GM23338 (cell line): ENCODE measurements at regions not wholly inside any gene's neighbourhood (a gene's known extent, or its start where the extent isn't known, plus 50 kb on each side); places are given as distances from the start of the nearest gene placed in this dataset.

Source experiments
- ATAC-seq: fragments of 200-7000 bp; cut with Tn5 transposase; 3 replicates; pipeline ENCODE4 v1.9.1; 2020
- DNase-seq: peaks from one replicate; pipeline ENCODE4 v3.0.0-alpha.2; 2015; ENCODE audit warnings: low spot score
- H2AFZ ChIP-seq: fragments of 200-600 bp; sonication (generic); 2 replicates; pipeline ENCODE4 v1.8.0; 2016; ENCODE audit warnings: antibody characterized with exemption, mild to moderate bottlenecking, moderate library complexity
- H3F3A ChIP-seq: fragments of 200-600 bp; sonication (generic); replicated peaks from 2 replicates; pipeline ENCODE4 v1.8.0; 2017; ENCODE audit warnings: antibody characterized with exemption, mixed run types, low read depth
- H3K27ac ChIP-seq: fragments of 200-600 bp; sonication (generic); 2 replicates; pipeline ENCODE4 v1.6.1; 2016; ENCODE audit warnings: low read depth
- H3K27me3 ChIP-seq: fragments of 200-600 bp; sonication (generic); 2 replicates; pipeline ENCODE4 v1.8.0; 2016; ENCODE audit warnings: mild to moderate bottlenecking, mixed run types, moderate library complexity; ENCODE audit not compliant: insufficient read depth
- H3K36me3 ChIP-seq: fragments of 200-600 bp; sonication (generic); 2 replicates; pipeline ENCODE4 v1.8.0; 2016; ENCODE audit warnings: mild to moderate bottlenecking; ENCODE audit not compliant: insufficient read depth
- H3K4me1 ChIP-seq: fragments of 200-600 bp; sonication (generic); 2 replicates; pipeline ENCODE4 v1.8.0; 2016; ENCODE audit warnings: mild to moderate bottlenecking, moderate library complexity; ENCODE audit not compliant: insufficient read depth
- H3K4me2 ChIP-seq: fragments of 200-600 bp; sonication (generic); 2 replicates; pipeline ENCODE4 v1.7.1; 2017; ENCODE audit warnings: mixed run types
- H3K4me3 ChIP-seq: fragments of 200-600 bp; sonication (generic); 2 replicates; pipeline ENCODE4 v1.6.1; 2016; ENCODE audit warnings: mixed run types
- H3K79me2 ChIP-seq: fragments of 200-600 bp; sonication (generic); replicated peaks from 2 replicates; pipeline ENCODE4 v1.8.0; 2017; ENCODE audit warnings: mild to moderate bottlenecking; ENCODE audit not compliant: insufficient read depth
- H3K9me2 ChIP-seq: fragments of 200-600 bp; sonication (generic); 2 replicates; pipeline ENCODE4 v1.8.0; 2017; ENCODE audit not compliant: insufficient read depth
- H4K20me1 ChIP-seq: fragments of 200-600 bp; sonication (generic); replicated peaks from 2 replicates; pipeline ENCODE4 v1.8.0; 2017; ENCODE audit warnings: mild to moderate bottlenecking; ENCODE audit not compliant: insufficient read depth
- H3K27ac Mint-ChIP-seq: 2 replicates; pipeline ENCODE4 v1.8.0; 2020; ENCODE audit warnings: inconsistent platforms, mild to moderate bottlenecking, moderate library complexity, mixed read lengths
- H3K27me3 Mint-ChIP-seq: 3 replicates; pipeline ENCODE4 v1.8.0; 2022; ENCODE audit warnings: low read depth, mild to moderate bottlenecking, moderate library complexity, mixed read lengths, inconsistent platforms; ENCODE audit not compliant: insufficient read depth, poor library complexity
- H3K36me3 Mint-ChIP-seq: 3 replicates; pipeline ENCODE4 v1.8.0; 2021; ENCODE audit warnings: low read depth, mild to moderate bottlenecking, inconsistent platforms, moderate library complexity, mixed read lengths
- H3K4me1 Mint-ChIP-seq: 3 replicates; pipeline ENCODE4 v1.8.0; 2020; ENCODE audit warnings: mild to moderate bottlenecking, inconsistent platforms, mixed read lengths
- H3K4me3 Mint-ChIP-seq: 3 replicates; pipeline ENCODE4 v1.8.0; 2021; ENCODE audit warnings: moderate library complexity, mild to moderate bottlenecking, inconsistent platforms, mixed read lengths
- H3K9me3 Mint-ChIP-seq: 3 replicates; pipeline ENCODE4 v1.8.0; 2020; ENCODE audit warnings: moderate library complexity, mild to moderate bottlenecking, inconsistent platforms, mixed read lengths
- CREB1 ChIP-seq: fragments of 250-450 bp; sonication (Bioruptor Pico); IDR thresholded peaks from 2 replicates; pipeline ENCODE4 v1.5.0; 2020; ENCODE audit warnings: low read depth, mild to moderate bottlenecking, moderate library complexity
- ETS1 ChIP-seq: IDR thresholded peaks from 2 replicates; pipeline ENCODE4 v1.6.1; 2016; ENCODE audit warnings: antibody characterized with exemption
- EZH2 ChIP-seq: fragments of 200-600 bp; sonication (generic); IDR thresholded peaks from one replicate; pipeline ENCODE4 v1.8.0; 2017; ENCODE audit warnings: antibody characterized with exemption, mild to moderate bottlenecking, low read depth; ENCODE audit not compliant: unreplicated experiment
- JUNB ChIP-seq: IDR thresholded peaks from one replicate; pipeline ENCODE4 v1.6.1; 2016; ENCODE audit warnings: antibody characterized with exemption; ENCODE audit not compliant: unreplicated experiment
- NANOG ChIP-seq: IDR thresholded peaks from 2 replicates; pipeline ENCODE4 v1.6.1; 2016; ENCODE audit warnings: antibody characterized with exemption, borderline replicate concordance
- POLR2AphosphoS5 ChIP-seq: IDR thresholded peaks from 2 replicates; pipeline ENCODE4 v1.6.1; 2016; ENCODE audit warnings: antibody characterized with exemption, low read depth
- REST ChIP-seq: IDR thresholded peaks from one replicate; pipeline ENCODE4 v1.6.1; 2018; ENCODE audit warnings: antibody characterized with exemption; ENCODE audit not compliant: unreplicated experiment
- STAT1 ChIP-seq: IDR thresholded peaks from one replicate; pipeline ENCODE4 v1.6.1; 2016; ENCODE audit warnings: antibody characterized with exemption; ENCODE audit not compliant: unreplicated experiment
- ZNF114 ChIP-seq: fragments of 250-450 bp; sonication (Bioruptor Pico); IDR thresholded peaks from 2 replicates; pipeline ENCODE4 v1.5.0; 2020; ENCODE audit warnings: mild to moderate bottlenecking, moderate library complexity
- ZNF331 ChIP-seq: fragments of 250-450 bp; sonication (Bioruptor Pico); IDR thresholded peaks from 2 replicates; pipeline ENCODE4 v1.5.0; 2020; ENCODE audit warnings: low read depth, mild to moderate bottlenecking, moderate library complexity
- TF ChIP-seq, protein P1 (sequence below): fragments of 250-450 bp; sonication (Bioruptor Pico); IDR thresholded peaks from 2 replicates; pipeline ENCODE4 v1.5.0; 2020; ENCODE audit warnings: mild to moderate bottlenecking, moderate library complexity
- TF ChIP-seq, protein P2 (sequence below), 2 experiments: fragments of 200-600 bp in 1 of 2; sonication (generic) in 1 of 2; conservative IDR thresholded peaks; 2 replicates each; pipeline versions ENCODE4 v1.5.1 to v1.6.1; 2016 to 2017; ENCODE audit warnings: antibody characterized with exemption in 2 of 2, low read depth in 2 of 2, mild to moderate bottlenecking in 2 of 2, moderate library complexity in 1 of 2

DNA sequence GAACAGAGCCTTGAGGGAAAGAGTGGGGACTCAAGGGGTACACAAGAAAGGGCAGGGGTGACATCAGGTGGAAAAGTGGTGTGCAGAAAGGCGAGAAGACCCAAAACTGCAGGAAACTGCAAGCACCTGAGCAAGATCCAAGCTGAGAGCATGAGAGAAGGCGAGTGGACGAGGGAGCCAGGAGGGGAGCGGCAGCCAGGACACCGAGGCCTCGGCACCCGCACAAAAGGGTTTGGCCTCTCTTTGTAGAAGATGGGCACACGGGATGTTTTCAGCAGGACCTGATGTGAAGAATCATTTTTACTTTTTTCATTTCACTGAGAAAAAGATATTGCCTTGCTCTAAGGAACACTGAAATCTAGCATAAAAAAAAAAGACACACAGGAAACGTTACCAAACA, 82.1 kb upstream of the FOXQ1 start (continued):
- TF ChIP-seq ETS1: no peak
- TF ChIP-seq ZNF331 (CRISPR knock-in tag): no peak

- Histone ChIP-seq H3K79me2 (no peaks in the 10 kb centered on the region), H3K4me1 (no peaks in the 10 kb centered on the region), H3F3A (no peaks in the 10 kb centered on the region), H3K4me2 (no peak overlapping the region), H3K4me3 (no peak overlapping the region), H3K9me2 (no peaks in the 10 kb centered on the region), H3K27ac (no peak overlapping the region), H3K36me3 (no peaks in the 10 kb centered on the region), H2AFZ (no peak overlapping the region), H3K27me3 (no peaks in the 10 kb centered on the region), H4K20me1 (no peaks in the 10 kb centered on the region)
- DNase-seq: no peak
- Mint-ChIP-seq H3K9me3 (no peaks in the 10 kb centered on the region; the same call in 2 of the 3 replicates), H3K4me3 (no peak overlapping the region), H3K4me1 (no peaks in the 10 kb centered on the region; the same call in 2 of the 3 replicates), H3K36me3 (no peaks in the 10 kb centered on the region), H3K27me3 (peaks cover 4% of the 10 kb centered on the region), H3K27ac (no peak overlapping the region)
- no peak for ATAC-seq
- TF ChIP-seq, protein P1, sequence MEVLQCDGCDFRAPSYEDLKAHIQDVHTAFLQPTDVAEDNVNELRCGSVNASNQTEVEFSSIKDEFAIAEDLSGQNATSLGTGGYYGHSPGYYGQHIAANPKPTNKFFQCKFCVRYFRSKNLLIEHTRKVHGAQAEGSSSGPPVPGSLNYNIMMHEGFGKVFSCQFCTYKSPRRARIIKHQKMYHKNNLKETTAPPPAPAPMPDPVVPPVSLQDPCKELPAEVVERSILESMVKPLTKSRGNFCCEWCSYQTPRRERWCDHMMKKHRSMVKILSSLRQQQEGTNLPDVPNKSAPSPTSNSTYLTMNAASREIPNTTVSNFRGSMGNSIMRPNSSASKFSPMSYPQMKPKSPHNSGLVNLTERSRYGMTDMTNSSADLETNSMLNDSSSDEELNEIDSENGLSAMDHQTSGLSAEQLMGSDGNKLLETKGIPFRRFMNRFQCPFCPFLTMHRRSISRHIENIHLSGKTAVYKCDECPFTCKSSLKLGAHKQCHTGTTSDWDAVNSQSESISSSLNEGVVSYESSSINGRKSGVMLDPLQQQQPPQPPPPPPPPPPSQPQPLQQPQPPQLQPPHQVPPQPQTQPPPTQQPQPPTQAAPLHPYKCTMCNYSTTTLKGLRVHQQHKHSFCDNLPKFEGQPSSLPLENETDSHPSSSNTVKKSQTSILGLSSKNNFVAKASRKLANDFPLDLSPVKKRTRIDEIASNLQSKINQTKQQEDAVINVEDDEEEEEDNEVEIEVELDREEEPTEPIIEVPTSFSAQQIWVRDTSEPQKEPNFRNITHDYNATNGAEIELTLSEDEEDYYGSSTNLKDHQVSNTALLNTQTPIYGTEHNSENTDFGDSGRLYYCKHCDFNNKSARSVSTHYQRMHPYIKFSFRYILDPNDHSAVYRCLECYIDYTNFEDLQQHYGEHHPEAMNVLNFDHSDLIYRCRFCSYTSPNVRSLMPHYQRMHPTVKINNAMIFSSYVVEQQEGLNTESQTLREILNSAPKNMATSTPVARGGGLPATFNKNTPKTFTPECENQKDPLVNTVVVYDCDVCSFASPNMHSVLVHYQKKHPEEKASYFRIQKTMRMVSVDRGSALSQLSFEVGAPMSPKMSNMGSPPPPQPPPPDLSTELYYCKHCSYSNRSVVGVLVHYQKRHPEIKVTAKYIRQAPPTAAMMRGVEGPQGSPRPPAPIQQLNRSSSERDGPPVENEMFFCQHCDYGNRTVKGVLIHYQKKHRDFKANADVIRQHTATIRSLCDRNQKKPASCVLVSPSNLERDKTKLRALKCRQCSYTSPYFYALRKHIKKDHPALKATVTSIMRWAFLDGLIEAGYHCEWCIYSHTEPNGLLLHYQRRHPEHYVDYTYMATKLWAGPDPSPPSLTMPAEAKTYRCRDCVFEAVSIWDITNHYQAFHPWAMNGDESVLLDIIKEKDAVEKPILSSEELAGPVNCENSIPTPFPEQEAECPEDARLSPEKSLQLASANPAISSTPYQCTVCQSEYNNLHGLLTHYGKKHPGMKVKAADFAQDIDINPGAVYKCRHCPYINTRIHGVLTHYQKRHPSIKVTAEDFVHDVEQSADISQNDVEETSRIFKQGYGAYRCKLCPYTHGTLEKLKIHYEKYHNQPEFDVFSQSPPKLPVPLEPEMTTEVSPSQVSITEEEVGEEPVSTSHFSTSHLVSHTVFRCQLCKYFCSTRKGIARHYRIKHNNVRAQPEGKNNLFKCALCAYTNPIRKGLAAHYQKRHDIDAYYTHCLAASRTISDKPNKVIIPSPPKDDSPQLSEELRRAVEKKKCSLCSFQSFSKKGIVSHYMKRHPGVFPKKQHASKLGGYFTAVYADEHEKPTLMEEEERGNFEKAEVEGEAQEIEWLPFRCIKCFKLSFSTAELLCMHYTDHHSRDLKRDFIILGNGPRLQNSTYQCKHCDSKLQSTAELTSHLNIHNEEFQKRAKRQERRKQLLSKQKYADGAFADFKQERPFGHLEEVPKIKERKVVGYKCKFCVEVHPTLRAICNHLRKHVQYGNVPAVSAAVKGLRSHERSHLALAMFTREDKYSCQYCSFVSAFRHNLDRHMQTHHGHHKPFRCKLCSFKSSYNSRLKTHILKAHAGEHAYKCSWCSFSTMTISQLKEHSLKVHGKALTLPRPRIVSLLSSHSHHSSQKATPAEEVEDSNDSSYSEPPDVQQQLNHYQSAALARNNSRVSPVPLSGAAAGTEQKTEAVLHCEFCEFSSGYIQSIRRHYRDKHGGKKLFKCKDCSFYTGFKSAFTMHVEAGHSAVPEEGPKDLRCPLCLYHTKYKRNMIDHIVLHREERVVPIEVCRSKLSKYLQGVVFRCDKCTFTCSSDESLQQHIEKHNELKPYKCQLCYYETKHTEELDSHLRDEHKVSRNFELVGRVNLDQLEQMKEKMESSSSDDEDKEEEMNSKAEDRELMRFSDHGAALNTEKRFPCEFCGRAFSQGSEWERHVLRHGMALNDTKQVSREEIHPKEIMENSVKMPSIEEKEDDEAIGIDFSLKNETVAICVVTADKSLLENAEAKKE: no peak
- TF ChIP-seq, protein P2, sequence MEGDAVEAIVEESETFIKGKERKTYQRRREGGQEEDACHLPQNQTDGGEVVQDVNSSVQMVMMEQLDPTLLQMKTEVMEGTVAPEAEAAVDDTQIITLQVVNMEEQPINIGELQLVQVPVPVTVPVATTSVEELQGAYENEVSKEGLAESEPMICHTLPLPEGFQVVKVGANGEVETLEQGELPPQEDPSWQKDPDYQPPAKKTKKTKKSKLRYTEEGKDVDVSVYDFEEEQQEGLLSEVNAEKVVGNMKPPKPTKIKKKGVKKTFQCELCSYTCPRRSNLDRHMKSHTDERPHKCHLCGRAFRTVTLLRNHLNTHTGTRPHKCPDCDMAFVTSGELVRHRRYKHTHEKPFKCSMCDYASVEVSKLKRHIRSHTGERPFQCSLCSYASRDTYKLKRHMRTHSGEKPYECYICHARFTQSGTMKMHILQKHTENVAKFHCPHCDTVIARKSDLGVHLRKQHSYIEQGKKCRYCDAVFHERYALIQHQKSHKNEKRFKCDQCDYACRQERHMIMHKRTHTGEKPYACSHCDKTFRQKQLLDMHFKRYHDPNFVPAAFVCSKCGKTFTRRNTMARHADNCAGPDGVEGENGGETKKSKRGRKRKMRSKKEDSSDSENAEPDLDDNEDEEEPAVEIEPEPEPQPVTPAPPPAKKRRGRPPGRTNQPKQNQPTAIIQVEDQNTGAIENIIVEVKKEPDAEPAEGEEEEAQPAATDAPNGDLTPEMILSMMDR (conservative IDR thresholded peaks at IDR 0.05; ENCODE audit: low read depth in 2 of 2): no peak
- no peak for TF ChIP-seq JUNB
- TF ChIP-seq NANOG: no peak
- TF ChIP-seq ETS1: no peak
- no peak for TF ChIP-seq ZNF331 (CRISPR knock-in tag)
- TF ChIP-seq EZH2: no peak
- TF ChIP-seq STAT1: no peak
- TF ChIP-seq CREB1 (CRISPR knock-in tag): no peak
- TF ChIP-seq POLR2AphosphoS5: no peak
- TF ChIP-seq REST: no peak
- TF ChIP-seq ZNF114 (CRISPR knock-in tag): no peak
Observed at GRCh38 chr6:1229301-1229700, 82.6 kb upstream of the FOXQ1 start.
